CD4-positive, alpha-beta T cell treated with Interferon alpha-2 for 1 hour (primary cell): ENCODE measurements at regions not wholly inside any gene's neighbourhood (a gene's known extent, or its start where the extent isn't known, plus 50 kb on each side); places are given as distances from the start of the nearest gene placed in this dataset.
"Not testable (repeated sequence)": the region's sequence is repeated elsewhere in the genome, so short reads cannot be mapped to it uniquely, and the experiment has no call there.

Source experiments
- DNase-seq, 2 donors: peaks; one replicate each; pipeline ENCODE4 v3.0.0-alpha.2; 2020 to 2022

GRCh38 chr6:159590835-159591234, 102.2 kb downstream of the SOD2 start:
- DNase-seq = no peak

GRCh38 chr6:159586684-159587083, 106.4 kb downstream of the SOD2 start:
- DNase-seq = no peak

GRCh38 chr6:159582736-159583135, 110.3 kb downstream of the SOD2 start:
- no peak for DNase-seq

- DNase-seq = no peak
These were observed 114.4 kb downstream of the SOD2 start for GRCh38 chr6:159578629-159579028.

GRCh38 chr6:159577564-159577963, 115.5 kb downstream of the SOD2 start:
- DNase-seq = no peak

- no peak for DNase-seq
These were observed 120.5 kb downstream of the SOD2 start for GRCh38 chr6:159572439-159573110.

GRCh38 chr6:159565181-159565710, 127.8 kb downstream of the SOD2 start:
- no peak for DNase-seq

- DNase-seq = no peak
These were observed 128.6 kb downstream of the SOD2 start for GRCh38 chr6:159564456-159564855.

- DNase-seq = no peak
These were observed 136.0 kb downstream of the SOD2 start for GRCh38 chr6:159557031-159557430.

GRCh38 chr6:159555082-159555875, 137.8 kb downstream of the SOD2 start:
- no peak for DNase-seq

- DNase-seq = no peak
These were observed 151.7 kb downstream of the SOD2 start for GRCh38 chr6:159541296-159541695.

- no peak for DNase-seq
These were observed 152.2 kb downstream of the SOD2 start for GRCh38 chr6:159540883-159541282.

- DNase-seq = no peak
These were observed 152.9 kb downstream of the SOD2 start for GRCh38 chr6:159540152-159540551.

- not testable (repeated sequence) for DNase-seq
These were observed 155.0 kb downstream of the SOD2 start for GRCh38 chr6:159538031-159538430.

GRCh38 chr6:159535656-159536350, 157.2 kb downstream of the SOD2 start:
- no peak for DNase-seq

- no peak for DNase-seq
These were observed 159.5 kb downstream of the SOD2 start for GRCh38 chr6:159533568-159533967.

- DNase-seq = no peak
These were observed 160.0 kb downstream of the SOD2 start for GRCh38 chr6:159533016-159533415.

- DNase-seq = no peak
These were observed 160.9 kb downstream of the SOD2 start for GRCh38 chr6:159532155-159532554.

- no peak for DNase-seq
These were observed 163.1 kb downstream of the SOD2 start for GRCh38 chr6:159529934-159530333.

GRCh38 chr6:159527351-159527750, 165.7 kb downstream of the SOD2 start:
- DNase-seq = no peak

- no peak for DNase-seq
These were observed 167.5 kb downstream of the SOD2 start for GRCh38 chr6:159525445-159526025.

- DNase-seq = no peak
These were observed 170.0 kb downstream of the SOD2 start for GRCh38 chr6:159522877-159523547.

GRCh38 chr6:159521962-159522361, 171.1 kb downstream of the SOD2 start:
- no peak for DNase-seq
